HL-60 (cell line): ENCODE measurements at regions not wholly inside any gene's neighbourhood (a gene's known extent, or its start where the extent isn't known, plus 50 kb on each side); places are given as distances from the start of the nearest gene placed in this dataset.

Experiments
- DNase-seq, 2 experiments: peaks; one replicate each; pipeline ENCODE4 v3.0.0-alpha.2; 2010 to 2020; ENCODE audit warnings: low read depth in 1 of 2, low spot score in 1 of 2
- H3K27ac ChIP-seq: fragments of 250-450 bp; sonication (Bioruptor Pico); replicated peaks from 2 replicates; pipeline ENCODE4 v1.5.1; 2020; ENCODE audit warnings: mild to moderate bottlenecking, moderate library complexity
- H3K27me3 ChIP-seq: fragments of 250-450 bp; sonication (Bioruptor Pico); 2 replicates; pipeline ENCODE4 v1.5.1; 2021; ENCODE audit warnings: mild to moderate bottlenecking, moderate library complexity; ENCODE audit not compliant: insufficient read depth, poor library complexity, severe bottlenecking
- H3K4me3 ChIP-seq: replicated peaks from 2 replicates; pipeline ENCODE4 v1.5.1; 2011; ENCODE audit warnings: mild to moderate bottlenecking, control low read depth, low read length; ENCODE audit not compliant: insufficient read depth
- CTCF ChIP-seq: IDR thresholded peaks from one replicate; pipeline ENCODE4 v1.5.1; 2011; ENCODE audit warnings: low read length, control low read depth, inconsistent platforms; ENCODE audit not compliant: insufficient read depth
- GABPA ChIP-seq: IDR thresholded peaks from 2 replicates; pipeline ENCODE4 v1.6.1; 2012; ENCODE audit warnings: low read depth
- POLR2AphosphoS5 ChIP-seq: IDR thresholded peaks from 2 replicates; pipeline ENCODE4 v1.6.1; 2012; ENCODE audit warnings: low read depth
- REST ChIP-seq: IDR thresholded peaks from 2 replicates; pipeline ENCODE4 v1.6.1; 2012; ENCODE audit warnings: low read depth; ENCODE audit not compliant: insufficient replicate concordance
- SPI1 ChIP-seq: IDR thresholded peaks from 2 replicates; pipeline ENCODE4 v1.6.1; 2012; ENCODE audit warnings: low read depth, mild to moderate bottlenecking, borderline replicate concordance

DNA sequence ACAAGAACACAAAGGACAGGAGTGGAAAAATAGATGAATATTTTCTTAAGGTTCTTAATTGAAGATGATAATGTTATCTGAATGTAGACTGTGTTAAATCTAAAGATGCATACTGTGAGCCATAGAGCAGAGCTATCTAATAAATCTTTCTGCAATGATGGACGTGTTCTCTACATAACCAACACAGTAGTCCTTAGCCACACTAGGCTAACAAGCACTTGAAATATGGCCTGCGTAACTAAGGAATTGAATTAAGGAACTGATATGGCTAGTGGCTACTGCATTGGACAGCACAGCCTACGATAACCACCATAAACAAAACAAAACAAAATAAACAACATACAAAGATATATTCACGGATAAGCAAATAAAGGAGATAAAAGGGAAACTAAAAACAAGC, 181.3 kb downstream of the LYPLAL1 start:
- DNase-seq, result no peak
- H3K27me3 ChIP-seq, result no peaks in the 10 kb centered on the region
- no peak overlapping the region for H3K27ac ChIP-seq
- no peak overlapping the region for H3K4me3 ChIP-seq
- TF ChIP-seq SPI1, result no peak
- no peak for TF ChIP-seq POLR2AphosphoS5
- TF ChIP-seq GABPA, result no peak
- TF ChIP-seq REST, result no peak
- TF ChIP-seq CTCF, result no peak

GRCh38 chr1:219352961-219353651, 179.4 kb downstream of the LYPLAL1 start:
- H3K4me3 ChIP-seq, result no peak overlapping the region
- peaks cover 2% of the 10 kb centered on the region for H3K27me3 ChIP-seq
- TF ChIP-seq CTCF, result no peak
- TF ChIP-seq GABPA, result no peak
- TF ChIP-seq REST, result no peak
- no peak for TF ChIP-seq POLR2AphosphoS5
- TF ChIP-seq SPI1, result no peak
- no peak overlapping the region for H3K27ac ChIP-seq
- DNase-seq, result no peak

DNA sequence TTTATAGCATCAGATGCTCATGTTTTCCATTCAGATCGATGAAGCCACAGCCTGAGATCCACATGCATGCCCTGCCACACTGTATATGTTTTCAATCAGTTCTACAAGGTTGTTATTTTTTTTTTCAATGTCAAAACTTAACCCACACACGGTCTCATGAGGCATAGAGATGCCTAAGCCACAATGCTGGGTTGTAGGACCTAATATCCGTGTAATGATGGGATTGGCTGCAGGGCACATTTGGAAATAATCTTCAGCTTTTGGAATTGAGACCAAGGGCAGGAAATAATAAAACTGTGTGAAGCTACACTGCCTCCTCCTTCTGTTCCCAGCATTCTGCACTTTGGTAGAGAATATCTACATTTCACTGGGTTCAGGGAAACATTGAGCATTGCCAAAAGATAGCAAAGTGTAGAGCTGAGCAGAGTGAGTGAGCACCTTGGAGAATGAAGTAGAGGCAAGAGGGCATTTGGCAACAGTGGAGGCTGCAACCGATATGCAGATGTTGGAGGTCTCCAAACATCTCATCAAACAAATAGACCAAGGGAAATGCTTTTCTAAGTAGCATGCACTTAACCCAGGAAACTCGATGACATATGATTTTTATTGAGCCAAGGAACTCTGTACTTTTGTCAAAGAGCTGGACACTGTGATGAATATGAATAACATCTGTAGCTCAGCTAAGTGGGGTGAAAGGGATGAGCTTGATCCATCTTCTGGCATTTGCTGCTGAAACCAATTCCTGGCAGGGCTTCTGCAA, 176.7 kb downstream of the LYPLAL1 start:
- Histone ChIP-seq H3K27ac (no peak overlapping the region), H3K27me3 (peaks cover 2% of the 10 kb centered on the region), H3K4me3 (no peak overlapping the region)
- no peak for DNase-seq
- no peak for TF ChIP-seq GABPA
- TF ChIP-seq REST, result no peak
- TF ChIP-seq CTCF, result no peak
- TF ChIP-seq SPI1, result no peak
- no peak for TF ChIP-seq POLR2AphosphoS5
